Right lung (tissue), 2 donors: ENCODE measurements at regions not wholly inside any gene's neighbourhood (a gene's known extent, or its start where the extent isn't known, plus 50 kb on each side); places are given as distances from the start of the nearest gene placed in this dataset.
"Not testable (repeated sequence)": the region's sequence is repeated elsewhere in the genome, so short reads cannot be mapped to it uniquely, and the experiment has no call there.

Experiments
- DNase-seq, 2 donors: peaks; one replicate each; pipeline ENCODE4 v3.0.0-alpha.2; 2013

DNA sequence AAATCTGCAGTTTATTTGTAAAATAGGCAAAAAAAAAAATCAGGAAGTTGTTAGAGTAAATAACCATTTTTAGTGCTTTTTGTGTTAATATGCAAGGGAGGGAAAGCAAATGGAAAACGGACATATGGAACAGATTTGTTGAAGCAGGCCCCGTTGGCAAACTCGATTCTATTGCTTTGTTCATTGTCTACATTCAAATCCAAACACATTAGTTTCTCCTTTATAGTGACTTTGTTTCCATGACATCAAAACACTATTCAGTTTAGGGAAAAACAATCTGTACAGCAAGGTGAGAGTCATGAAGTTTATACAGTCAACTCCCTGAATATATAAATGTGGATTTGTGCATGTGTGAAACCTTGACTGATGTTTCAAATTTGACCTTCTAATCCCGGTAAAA is 142.2 kb downstream of the FAM47A start:
- no peak for DNase-seq

GRCh38 chrX:33987458-33987857 is 144.7 kb downstream of the FAM47A start:
- no peak for DNase-seq

DNA sequence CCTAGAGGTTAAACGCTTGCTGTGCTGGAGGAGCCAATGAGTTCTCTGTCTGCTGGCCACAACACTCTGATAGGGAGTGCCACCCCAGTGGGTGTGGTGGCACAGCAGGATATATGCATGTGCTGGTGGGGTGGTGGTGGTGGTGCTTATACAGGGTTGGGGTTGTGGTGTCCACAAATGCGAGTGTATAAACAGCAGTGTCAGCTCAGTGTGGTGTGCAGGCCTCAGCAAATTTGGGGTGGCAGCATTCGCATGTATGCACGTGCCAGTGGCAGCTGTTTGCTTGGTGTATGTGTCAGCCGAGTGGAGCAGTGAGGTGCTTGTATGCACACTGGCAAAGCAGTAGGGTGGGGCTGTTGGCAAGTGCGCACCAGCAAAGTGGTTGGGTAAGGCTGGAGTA is 157.4 kb downstream of the FAM47A start:
- no peak for DNase-seq

- no peak for DNase-seq
Observed at GRCh38 chrX:33970028-33970967, 161.8 kb downstream of the FAM47A start.

DNA sequence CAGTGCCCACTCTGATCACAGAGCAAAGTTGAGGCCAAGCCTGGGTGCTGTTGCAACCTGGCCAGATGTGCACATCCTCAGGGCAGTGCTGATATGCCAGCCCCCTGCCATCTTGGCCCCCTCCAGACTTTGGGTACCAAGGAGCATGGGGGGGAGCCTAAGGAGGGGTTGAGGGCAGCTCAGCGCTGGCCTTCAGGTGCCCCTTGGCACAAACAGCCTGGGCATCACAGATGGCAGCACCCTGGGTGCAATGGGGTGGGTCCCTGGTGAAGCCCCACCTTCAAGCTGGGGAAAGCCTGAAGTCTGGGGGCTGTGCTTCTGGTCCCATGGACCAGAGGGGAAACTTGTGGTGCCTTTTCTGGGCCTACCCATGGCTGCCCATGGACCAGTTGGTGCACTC is 163.0 kb downstream of the FAM47A start:
- no peak for DNase-seq

DNA sequence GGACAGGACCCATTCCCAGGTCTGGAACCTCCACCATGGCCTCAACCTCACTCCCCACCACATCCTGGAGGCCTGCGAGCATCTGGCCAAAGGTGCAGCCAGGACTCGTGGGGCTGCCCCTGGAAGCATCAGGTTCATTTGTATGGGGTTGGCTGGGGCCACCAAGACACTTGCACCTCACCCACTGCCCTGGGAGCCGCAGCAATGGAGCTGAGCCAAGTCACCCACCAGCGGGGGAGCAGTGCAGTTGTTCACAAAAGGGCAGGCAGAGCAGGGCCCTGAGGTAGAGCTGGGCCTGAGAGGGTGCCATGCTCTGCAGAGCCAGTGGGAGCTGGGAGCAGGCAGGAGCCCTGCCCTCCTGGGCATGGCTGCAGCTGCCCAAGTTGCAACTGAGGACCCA is 163.5 kb downstream of the FAM47A start:
- DNase-seq, result no peak

GRCh38 chrX:33949300-33949699 is 182.8 kb downstream of the FAM47A start:
- no peak for DNase-seq

DNA sequence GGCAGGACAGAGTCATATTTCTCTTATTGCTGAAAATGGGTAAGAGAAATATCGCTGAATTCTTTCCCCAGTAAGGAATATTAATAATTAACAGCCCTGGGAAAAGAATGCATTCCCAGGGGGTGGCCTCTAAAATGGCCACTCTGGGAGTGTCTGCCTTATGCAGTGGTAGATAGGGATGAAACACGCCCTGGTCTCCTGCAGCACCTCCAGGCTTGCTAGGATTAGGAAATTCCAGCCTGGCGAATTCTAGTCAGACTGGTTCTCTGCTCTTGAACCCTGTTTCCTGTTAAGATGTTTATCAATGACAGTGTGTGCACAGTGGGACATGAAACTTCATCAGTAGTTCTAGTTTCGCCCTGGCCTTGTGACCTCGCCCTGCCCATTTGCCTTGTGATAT is 205.9 kb downstream of the FAM47A start:
- not testable (repeated sequence) for DNase-seq

DNA sequence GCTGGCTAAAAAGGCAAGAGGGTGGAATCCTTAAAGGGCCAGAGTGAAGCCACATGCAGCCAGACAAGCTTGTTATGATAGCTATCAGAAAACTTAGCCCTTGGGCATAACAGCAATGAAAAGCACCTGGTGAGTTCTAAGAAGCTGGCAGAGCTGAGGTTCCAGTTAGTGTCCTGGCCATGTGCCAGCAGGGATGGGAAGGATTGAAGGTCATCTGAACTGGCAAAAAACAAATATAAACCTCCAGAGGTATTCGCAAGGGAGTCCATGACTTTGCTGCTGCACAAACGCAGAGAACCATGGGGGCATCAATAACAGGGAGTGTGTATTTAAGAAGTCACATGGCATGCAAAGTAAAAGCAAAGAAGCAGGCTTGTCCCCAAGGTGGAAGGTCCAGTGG is 208.9 kb downstream of the FAM47A start:
- no peak for DNase-seq

GRCh38 chrX:33909836-33910235 is 222.3 kb downstream of the FAM47A start:
- no peak for DNase-seq

DNA sequence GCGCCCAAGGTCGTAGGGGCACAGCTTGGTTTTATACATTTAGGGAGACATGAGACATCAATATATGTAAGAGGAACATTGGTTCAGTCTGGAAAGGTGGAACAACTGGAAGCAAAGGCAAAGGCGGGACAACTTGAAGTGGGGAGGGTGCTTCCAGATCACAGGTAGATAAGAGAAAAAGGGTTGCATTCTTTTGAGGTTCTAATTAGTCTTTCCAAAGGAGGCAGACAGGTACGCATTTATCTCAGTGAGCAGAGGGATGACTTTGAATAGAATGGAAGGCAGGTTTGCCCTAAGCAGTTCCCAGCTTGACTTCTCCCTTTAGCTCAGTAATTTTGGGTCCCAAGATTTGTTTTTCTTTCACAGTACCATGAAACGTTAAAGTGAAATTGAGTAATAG is 223.2 kb downstream of the FAM47A start:
- DNase-seq, result no peak

- no peak for DNase-seq
Observed at GRCh38 chrX:33908074-33908473, 224.0 kb downstream of the FAM47A start.

- no peak for DNase-seq
Observed at GRCh38 chrX:33906971-33907370, 225.1 kb downstream of the FAM47A start.

GRCh38 chrX:33892670-33893069 is 239.4 kb downstream of the FAM47A start:
- no peak for DNase-seq

- DNase-seq, result no peak
Observed at GRCh38 chrX:33855251-33855650, 276.9 kb downstream of the FAM47A start.

DNA sequence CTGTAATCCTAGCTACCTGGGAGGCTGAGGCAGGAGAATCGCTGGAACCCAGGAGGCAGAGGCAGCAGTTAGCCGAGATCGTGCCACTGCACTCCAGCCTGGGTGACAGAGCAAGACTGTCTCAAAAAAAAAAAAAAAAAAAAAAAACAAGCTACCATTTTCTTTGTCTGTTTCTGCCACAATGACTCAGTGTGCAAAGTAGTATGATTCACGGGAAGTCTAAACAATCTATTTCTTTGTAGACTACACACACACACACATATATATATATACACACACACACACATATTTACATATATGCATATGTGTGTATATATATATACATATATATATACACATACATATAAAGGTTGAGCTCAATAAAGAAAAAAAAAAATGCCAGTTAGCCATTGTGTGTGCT is 280.0 kb downstream of the FAM47A start:
- DNase-seq, result not testable (repeated sequence)

- DNase-seq, result peak; percentile 44 to 49
Observed at GRCh38 chrX:33840176-33840575, 291.9 kb downstream of the FAM47A start.

DNA sequence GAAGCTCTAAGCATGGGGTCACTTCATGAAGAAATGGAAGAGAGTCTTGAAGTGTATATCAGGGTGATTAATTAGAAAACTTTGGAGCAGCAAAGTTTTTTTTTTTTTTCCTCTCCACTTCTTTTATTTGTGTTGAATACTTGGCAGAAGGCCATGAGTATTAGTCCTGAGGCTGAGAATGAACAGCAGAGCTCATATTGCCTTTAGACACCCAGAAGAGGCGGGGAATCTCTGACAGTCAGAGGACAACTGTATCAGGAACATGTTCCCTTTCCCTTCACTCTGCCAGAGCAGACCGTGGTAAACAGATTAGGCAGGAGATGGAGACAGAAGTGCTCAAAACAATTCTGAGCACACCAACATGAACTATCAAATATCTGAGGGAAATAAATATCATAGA is 300.9 kb downstream of the FAM47A start:
- no peak for DNase-seq

DNA sequence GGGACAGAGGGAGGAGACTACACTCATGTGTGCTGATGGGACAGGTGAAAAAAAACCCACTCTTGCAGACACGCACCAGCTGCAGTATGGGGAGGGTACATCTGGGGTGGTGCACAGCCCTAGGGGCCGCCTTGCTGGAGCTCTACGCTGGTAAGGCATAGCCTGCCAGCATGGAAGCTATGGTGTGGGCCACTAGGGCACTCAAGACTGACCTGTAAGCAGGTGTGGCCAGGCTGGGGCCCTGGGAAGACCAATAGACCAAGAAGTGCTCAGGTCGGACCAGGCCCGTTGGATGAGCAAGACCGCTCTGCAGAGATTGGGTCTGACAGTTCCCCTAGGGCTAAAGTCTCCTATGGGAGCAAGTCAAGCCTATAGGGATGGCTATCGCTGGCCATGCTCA is 314.8 kb downstream of the FAM47A start:
- no peak for DNase-seq

DNA sequence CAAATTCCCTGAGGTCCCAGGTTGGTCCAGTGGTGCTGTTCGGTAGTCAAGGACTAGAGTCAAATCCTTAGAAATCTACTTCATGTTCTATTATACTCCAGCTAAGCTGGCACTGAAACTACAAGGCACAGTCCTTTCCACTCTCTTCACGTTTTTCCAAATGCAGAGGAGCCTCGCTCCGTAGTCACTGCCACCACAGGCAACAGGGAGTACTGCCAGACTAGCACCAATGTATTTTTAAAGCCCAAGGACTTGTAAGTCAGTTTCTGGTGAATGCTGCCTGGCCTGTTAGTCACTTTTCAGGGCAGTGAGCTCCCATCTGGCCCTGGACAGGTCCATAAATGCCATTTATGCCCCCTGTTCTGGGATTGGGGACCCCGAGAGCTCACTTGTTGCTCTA is 323.5 kb downstream of the FAM47A start:
- DNase-seq, result no peak

DNA sequence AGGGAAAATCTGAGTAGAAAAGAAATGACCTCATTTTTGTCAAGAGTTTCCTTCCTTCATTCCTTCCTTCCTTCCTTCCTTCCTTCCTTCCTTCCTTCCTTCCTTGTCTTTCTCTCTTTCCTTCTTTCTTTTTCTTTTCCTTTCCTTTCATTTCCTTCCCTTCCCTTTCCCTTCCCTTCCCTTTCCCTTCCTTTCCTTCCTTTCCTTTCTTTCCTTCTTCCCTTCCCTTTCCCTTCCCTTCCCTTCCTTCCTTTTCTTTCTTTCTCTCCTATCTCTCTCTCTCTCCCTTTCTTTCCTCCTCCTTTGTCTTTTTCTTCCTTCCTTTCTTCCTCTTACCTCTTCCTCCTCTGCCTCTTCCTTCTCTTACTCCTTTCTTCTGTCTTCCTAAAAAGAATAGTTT is 347.6 kb downstream of the FAM47A start:
- no peak for DNase-seq

GRCh38 chrX:33741807-33742206 is 390.3 kb downstream of the FAM47A start:
- no peak for DNase-seq

GRCh38 chrX:33735182-33735581 is 396.9 kb downstream of the FAM47A start:
- DNase-seq, result no peak
